ENCODE measurements at regions not wholly inside any gene's neighbourhood (a gene's known extent, or its start where the extent isn't known, plus 50 kb on each side); places are given as distances from the start of the nearest gene placed in this dataset.
"Not testable (repeated sequence)": the region's sequence is repeated elsewhere in the genome, so short reads cannot be mapped to it uniquely, and the experiment has no call there.

DNA sequence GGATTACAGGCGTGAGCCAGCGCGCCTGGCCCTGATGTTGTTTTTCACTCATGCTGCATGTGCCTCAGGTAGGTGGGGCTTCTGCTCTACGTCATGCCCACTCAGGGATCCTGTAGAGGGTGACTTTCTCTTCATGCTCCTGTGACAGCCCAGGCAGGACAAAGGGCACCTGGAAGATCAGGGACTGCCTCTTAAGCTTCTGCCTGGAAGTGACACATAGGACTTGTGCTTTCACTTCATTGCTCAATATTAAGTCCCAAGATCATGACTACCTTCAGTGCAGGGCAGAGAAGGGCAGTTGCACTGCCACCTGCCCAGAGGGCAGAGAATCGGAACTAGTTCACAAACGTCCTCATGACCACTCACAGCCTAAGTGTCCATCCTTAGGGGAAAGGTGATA is 249.5 kb upstream of the SULF2 start:
- in situ Hi-C loops (cut with MboI; ENCODE audit: low pct_unique_long_range_greater_than_20kb, low sequenced_read_pairs, unreplicated experiment) = no loop called here
- DNase-seq (ENCODE audit: low spot score) = no peak
- TF ChIP-seq, protein P1, sequence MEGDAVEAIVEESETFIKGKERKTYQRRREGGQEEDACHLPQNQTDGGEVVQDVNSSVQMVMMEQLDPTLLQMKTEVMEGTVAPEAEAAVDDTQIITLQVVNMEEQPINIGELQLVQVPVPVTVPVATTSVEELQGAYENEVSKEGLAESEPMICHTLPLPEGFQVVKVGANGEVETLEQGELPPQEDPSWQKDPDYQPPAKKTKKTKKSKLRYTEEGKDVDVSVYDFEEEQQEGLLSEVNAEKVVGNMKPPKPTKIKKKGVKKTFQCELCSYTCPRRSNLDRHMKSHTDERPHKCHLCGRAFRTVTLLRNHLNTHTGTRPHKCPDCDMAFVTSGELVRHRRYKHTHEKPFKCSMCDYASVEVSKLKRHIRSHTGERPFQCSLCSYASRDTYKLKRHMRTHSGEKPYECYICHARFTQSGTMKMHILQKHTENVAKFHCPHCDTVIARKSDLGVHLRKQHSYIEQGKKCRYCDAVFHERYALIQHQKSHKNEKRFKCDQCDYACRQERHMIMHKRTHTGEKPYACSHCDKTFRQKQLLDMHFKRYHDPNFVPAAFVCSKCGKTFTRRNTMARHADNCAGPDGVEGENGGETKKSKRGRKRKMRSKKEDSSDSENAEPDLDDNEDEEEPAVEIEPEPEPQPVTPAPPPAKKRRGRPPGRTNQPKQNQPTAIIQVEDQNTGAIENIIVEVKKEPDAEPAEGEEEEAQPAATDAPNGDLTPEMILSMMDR (IDR thresholded peaks at IDR 0.05; ENCODE audit: extremely low read depth, insufficient read depth, missing control alignments) = no peak

DNA sequence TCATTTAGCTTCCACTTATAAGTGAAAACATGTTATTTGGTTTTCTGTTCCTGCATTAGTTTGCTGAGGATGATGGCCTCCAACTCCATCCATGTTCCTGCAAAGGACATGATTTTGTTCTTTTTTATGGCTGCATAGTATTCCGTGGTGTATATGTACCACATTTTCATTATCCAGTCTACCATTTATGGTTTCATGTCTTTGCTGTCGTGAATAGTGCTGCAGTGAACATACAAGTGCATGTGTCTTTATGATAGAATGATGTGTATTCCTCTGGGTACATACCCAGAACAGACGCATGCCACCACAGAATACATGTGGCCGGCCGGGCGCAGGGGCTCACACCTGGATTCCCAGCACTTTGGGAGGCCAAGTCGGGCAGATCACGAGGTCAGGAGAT is 247.7 kb upstream of the SULF2 start:
- in situ Hi-C loops (cut with MboI; ENCODE audit: low pct_unique_long_range_greater_than_20kb, low sequenced_read_pairs, unreplicated experiment); DNase-seq (ENCODE audit: low spot score): not testable (repeated sequence)

DNA sequence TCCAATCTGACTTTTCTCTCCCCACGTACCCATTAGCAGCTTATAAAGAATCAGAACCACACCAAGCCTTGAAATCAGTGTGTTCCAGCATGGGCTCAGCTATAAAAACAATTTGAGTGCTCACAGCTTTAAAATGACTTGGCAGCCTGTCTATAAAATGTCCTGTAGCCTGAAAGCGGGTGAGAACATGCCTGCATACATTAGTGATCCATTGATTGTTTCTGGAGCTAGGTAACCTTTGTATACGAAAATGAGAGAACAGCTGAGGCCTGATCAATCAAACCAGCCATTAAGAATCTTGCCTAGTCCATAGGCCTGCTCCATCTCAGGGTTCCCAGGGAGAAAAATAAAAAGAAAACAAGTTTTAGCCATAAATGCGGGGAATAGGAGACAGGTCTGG is 245.8 kb upstream of the SULF2 start:
- TF ChIP-seq, protein P1 (IDR thresholded peaks at IDR 0.05; ENCODE audit: extremely low read depth, insufficient read depth, missing control alignments) = no peak
- no peak for DNase-seq (ENCODE audit: low spot score)
- in situ Hi-C loops (cut with MboI; ENCODE audit: low pct_unique_long_range_greater_than_20kb, low sequenced_read_pairs, unreplicated experiment) = no loop called here

DNA sequence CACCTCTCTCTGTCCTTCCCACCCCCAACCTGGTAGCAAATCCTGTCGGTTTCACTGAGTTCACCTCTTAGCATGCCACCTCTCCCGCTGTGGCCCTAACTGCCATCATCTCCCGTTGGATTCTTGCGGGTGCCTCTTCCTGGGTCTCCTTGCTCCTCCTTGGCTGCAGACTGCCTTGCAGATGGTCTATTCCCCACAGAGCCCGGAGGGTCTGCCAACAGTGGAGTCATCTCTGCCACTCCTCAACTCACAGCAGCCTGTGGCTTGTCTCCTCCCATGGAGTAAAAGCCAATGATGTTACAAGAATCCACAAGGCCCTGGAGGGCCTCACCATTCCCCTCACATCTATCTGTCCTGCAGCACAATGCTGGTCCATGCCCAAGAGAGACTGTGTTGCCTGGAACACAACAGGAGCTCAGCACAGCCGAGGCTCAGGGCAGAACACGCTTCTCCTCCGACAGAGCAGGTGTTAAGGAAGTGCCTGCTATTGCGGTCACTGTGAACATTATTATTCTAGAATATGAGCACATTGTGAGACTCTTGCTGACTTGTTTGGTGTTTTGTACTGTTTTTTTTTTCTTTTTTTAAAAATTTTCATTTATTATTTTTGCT is 241.8 kb upstream of the SULF2 start:
- no peak for DNase-seq (ENCODE audit: low spot score)
- TF ChIP-seq, protein P1 (IDR thresholded peaks at IDR 0.05; ENCODE audit: extremely low read depth, insufficient read depth, missing control alignments) = no peak
- in situ Hi-C loops (cut with MboI; ENCODE audit: low pct_unique_long_range_greater_than_20kb, low sequenced_read_pairs, unreplicated experiment) = no loop called here

DNA sequence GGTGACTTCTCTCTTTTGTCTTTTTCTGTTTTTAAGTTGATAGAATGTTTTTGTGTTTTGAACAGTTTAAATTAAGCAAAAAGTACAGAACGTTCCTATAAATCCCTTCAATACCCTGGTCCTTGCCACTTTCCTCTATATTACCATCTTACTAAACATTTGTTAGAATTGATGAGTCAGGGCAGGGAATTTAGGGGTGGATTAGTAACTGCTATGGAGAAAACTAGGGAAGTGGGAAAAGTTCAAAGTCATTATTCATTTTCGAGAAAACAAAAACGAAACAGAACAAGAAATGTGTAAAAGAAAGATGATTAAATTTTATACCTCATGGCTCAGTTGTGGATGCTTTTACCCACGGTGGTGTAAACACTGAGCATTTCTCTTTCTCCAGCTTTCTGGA is 240.4 kb upstream of the SULF2 start:
- TF ChIP-seq, protein P1 (IDR thresholded peaks at IDR 0.05; ENCODE audit: extremely low read depth, insufficient read depth, missing control alignments) = no peak
- DNase-seq (ENCODE audit: low spot score) = no peak
- in situ Hi-C loops (cut with MboI; ENCODE audit: low pct_unique_long_range_greater_than_20kb, low sequenced_read_pairs, unreplicated experiment) = no loop called here

DNA sequence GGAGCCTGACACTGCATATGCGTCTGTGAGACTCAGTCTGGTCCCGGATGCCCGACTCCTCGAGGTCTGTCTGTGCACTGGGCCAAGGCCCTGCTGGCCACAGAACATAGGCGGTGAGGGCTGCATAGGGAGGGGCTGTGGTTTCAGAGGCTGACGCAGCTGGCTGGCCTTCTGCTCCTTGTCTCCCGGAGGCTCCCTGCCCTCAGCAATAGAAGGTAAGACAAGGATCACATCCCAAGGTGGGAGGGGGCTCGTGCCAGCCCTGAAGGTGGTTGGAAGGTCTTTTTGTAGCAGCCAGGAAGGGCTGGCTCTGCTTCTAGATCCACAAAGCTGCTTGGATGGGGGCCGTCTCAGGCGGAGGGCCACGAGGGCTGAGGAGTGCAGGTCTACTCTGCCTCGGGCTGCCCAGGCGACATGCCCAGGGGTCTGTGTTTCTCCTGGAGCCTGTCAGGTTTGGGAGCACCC is 239.8 kb upstream of the SULF2 start:
- in situ Hi-C loops (cut with MboI; ENCODE audit: low pct_unique_long_range_greater_than_20kb, low sequenced_read_pairs, unreplicated experiment) = no loop called here
- no peak for DNase-seq (ENCODE audit: low spot score)
- TF ChIP-seq, protein P1 (IDR thresholded peaks at IDR 0.05; ENCODE audit: extremely low read depth, insufficient read depth, missing control alignments) = no peak

DNA sequence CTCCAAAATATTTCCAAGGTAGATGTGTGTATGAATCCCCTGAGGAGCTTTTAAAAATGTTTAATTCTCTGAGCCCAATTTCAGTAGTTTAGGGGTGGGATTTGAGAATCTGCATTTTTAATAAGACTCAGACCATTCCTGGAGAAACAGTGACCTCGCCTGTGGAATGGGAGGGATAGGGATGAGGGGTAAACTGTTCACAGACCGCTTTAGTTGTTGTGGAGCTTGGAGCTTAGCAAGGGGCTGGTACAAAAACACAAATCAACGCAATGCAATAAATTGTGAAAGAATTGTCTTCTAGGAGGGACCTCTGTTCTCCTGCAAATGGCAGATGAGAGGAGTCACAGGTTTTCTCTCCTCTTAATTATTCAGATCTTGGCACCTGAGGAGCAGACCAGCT is 239.3 kb upstream of the SULF2 start:
- TF ChIP-seq, protein P1 (IDR thresholded peaks at IDR 0.05; ENCODE audit: extremely low read depth, insufficient read depth, missing control alignments) = no peak
- no peak for DNase-seq (ENCODE audit: low spot score)
- in situ Hi-C loops (cut with MboI; ENCODE audit: low pct_unique_long_range_greater_than_20kb, low sequenced_read_pairs, unreplicated experiment) = no loop called here

DNA sequence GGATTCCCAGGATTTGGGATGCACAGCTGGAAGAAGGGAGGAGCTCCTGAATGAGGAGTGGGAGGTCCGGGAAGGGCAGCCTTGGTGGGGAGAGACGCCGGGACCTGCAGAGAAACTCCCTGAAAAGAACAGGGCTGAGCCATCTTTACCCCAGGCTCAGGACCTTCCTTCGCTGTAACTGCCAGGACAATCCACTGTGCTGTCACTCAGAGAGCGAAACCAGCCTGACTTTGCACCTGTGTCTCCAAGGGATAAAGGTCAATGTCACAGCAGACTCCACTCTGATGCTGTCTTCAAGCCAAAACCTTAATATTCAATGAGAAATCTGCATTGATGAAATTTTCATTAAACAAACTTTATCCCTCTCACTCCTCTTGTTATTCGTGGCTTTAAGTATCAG is 235.4 kb upstream of the SULF2 start:
- not testable (repeated sequence) for DNase-seq (ENCODE audit: low spot score)

More for the DNA sequence above, 235.4 kb upstream of the SULF2 start:
- in situ Hi-C loops (cut with MboI; ENCODE audit: low pct_unique_long_range_greater_than_20kb, low sequenced_read_pairs, unreplicated experiment) = not testable (repeated sequence)
